NCI-H2196 (cell line): ENCODE measurements at regions not wholly inside any gene's neighbourhood (a gene's known extent, or its start where the extent isn't known, plus 50 kb on each side); places are given as distances from the start of the nearest gene placed in this dataset.
A peak's percentile ranks its signal among the peaks of the same experiment; 100 is the strongest.

Experiments used
- DNase-seq: peaks from one replicate; lab custom pipeline; 2025; ENCODE audit not compliant: unreplicated experiment; lab: John Stamatoyannopoulos, UW

- no peak for DNase-seq
Observed at GRCh38 chr7:81648716-81649115, 121.1 kb downstream of the HGF start.

DNA sequence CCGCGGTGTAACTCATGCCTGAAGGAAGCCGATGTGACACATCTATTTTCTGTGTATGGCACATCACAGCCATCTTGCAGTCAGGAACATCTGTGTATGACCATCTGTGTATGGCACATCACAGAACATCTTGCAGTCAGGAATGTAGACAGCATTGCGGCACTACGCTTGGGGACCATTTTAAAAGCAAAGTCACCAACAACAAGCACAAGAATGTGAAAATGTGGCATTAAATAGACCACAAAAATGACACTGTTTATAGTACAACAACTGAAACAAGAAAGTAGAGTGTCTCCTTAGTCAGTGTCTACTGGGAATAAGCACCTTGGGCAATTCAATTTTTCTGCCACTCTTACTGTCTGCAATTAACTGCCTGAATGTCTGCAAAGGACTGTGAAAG is 124.4 kb downstream of the HGF start:
- DNase-seq, result no peak

DNA sequence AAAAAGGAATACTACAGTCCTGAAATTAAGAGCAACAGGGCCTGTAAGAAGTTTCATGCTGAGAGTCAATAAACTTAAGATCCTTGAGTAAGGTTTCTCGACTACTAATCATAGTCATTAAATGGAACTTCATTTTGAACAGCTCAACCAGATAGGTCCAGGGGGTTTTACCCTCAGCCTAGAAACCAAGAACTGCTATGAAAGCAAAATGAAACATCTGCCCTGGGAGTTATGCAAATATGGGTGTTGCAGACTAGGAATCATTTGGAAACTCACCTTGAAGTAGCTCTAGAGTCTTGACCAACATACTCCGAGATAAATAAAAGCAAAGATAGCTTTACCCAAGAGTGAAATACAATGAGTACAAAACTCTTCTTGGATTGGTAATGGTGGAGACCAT is 128.0 kb downstream of the HGF start:
- DNase-seq, result no peak

DNA sequence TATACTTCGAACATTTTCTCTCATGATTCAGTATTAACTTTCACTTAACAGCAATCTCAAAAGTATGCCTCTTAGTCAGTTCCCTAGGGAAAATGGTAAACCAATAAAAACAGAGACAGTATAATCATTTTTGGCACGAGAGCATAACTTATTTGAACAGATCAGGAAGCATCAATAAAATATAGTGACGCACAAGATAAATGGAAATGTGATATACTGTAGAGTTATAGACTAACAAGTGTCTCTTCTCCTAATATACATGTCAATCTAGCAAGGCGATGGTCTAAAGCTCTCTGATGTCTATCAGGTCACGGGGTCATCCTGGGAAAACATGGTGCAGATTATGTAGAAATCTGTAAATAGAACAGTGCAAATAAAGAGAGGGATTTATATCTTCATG is 131.6 kb downstream of the HGF start:
- peak; percentile 8 for DNase-seq

DNA sequence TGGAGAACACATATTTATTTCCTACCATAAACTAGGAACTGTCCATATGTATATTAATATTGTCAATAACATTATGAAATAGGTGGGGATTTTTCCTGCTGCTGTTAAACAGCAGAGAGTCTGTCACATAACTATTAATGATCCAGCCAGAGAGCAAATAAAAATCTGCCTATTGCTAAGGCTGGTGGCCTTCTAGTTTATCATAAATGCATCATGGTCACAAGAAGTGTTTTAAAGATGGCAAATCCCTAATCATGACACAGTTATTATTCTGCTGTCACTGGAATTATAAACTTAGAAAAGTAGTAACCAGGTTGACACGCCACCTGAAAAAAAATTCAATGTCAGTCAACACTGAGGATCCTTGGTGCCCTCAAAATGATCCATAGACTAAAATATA is 132.3 kb downstream of the HGF start:
- DNase-seq, result no peak

DNA sequence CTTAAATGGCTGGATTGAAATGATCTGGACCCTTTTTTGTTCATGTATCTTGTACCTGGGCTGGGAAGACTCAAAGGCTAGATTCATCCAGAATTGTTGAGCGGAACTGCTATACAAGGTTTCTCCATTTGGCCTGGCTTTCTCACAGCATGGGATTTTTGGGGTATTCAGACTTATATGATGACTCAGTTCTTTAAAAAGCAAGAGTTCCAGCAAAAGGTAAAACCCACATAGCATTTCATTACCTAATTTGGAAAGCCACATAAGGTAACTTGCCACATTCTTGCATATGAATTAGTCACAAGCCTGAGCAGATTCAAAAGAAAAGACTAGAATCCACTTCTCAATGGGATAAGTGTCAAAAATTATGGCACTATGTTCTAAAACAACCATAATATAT is 137.4 kb downstream of the HGF start:
- DNase-seq, result no peak

DNA sequence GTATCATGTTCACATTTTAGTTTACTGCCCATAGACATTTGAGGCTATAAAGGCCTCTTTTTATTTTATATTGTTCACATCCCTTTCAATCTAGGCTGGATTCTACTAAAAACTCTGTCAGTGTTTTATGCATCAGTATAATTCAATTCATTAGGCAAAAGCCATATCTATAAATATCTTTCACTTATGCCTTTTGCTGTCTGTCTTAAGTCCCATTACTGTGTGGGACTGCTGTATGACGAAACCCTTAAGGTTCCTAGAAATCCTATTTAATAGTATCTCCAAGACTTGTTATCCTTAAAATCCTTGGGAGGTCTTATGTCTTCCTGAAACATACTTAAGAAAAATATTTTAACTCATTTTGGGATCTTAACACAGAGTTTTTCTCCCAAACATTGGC is 139.2 kb downstream of the HGF start:
- DNase-seq, result no peak

DNA sequence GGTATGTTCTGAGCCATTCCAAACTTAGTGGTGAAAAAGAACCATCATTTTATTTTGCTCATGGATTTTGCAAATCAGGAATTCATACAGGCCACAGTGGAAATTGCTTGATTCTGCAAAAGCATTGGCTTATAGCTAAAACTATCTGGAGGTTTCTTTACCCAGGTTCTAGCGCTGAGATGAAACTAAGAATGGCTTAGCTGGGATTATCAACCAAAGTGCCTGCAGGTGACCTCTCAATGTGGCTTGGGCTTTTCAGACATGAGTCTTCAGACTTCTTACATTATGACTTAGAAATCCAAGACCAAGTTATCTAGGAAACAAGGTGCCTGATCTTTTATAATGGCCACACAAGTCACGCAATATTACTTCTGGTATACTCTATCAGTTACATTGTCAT is 140.1 kb downstream of the HGF start:
- DNase-seq, result no peak

GRCh38 chr7:81628951-81629350 is 140.9 kb downstream of the HGF start:
- DNase-seq, result no peak

- no peak for DNase-seq
Observed at GRCh38 chr7:81627536-81628287, 142.1 kb downstream of the HGF start.

DNA sequence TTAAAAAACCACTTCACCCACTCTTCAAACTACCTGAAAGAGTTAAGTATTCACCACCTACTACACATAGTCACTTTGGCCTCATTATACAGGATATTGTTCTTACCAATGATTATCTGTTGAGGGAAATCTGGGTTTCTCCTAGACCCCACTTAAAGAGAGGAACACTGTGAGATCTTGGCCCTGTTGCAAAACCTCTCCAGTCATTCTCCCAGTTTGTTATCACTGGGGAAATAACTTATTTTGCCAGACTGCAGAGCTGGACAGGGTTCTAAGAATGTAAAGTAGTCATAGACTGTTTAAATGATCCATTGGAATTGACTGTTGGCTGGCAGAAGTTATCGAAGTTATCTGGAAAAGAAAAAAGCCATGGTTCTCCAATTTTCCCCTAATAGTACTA is 143.8 kb downstream of the HGF start:
- no peak for DNase-seq

GRCh38 chr7:81624650-81625631 is 144.9 kb downstream of the HGF start:
- DNase-seq, result no peak

GRCh38 chr7:81624021-81624592 is 145.7 kb downstream of the HGF start:
- DNase-seq, result no peak

DNA sequence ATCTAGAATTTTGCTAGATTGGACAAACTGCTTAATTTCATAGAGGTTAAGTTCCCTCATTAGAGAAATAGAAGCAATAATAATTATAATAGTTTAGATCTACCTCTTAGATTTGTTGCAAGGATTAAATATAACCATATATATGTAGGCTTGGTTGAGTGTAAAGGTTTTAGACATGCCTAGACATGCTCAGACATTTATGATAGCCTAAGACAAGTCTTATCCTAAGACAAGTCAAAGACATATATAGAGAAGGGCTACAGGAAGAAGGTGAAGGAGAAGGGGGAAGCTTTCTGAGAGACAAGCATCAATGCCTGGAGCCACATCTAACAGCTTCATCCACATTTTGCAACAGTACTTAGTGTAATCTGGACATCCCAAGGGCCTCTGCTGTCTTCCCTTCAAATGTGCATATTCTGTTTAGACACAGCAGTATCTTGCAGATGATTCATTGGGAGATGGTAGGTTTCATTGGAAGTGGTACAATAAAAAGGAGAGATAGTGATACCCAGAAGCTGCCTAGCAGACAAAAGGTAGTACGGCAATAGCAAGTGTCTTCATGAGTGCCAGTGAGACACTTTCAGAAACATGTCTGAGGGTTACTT is 146.5 kb downstream of the HGF start:
- no peak for DNase-seq

GRCh38 chr7:81621893-81622292 is 148.0 kb downstream of the HGF start:
- DNase-seq, result no peak

DNA sequence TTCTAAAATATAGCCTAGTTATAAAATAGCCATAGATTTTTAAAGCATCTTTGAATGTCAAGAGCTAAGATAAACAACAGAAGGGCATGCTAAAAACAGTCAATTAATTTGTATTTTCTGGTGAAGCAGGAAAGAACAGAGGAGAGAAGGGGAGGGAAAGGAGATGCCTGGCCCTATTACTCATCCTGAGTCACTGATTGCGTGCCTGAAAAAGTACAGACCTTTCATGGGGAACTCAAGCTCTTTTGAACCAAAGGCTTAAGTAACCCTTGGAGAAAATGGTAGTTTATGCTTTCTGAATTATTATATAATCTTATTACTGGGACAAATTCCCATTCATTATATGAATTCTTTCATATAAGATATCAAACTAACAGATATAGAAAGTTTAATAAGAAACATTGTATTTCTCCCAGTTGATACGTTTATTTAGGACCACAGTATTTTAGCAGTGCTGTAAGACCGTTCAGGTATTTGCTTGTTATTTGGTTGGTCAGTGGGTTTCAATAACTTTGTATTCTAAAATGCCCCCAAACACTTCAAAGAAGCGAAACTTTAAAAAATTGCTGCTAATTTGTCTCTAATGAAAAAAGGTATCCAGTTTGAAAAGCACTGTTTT is 151.3 kb downstream of the HGF start:
- no peak for DNase-seq

DNA sequence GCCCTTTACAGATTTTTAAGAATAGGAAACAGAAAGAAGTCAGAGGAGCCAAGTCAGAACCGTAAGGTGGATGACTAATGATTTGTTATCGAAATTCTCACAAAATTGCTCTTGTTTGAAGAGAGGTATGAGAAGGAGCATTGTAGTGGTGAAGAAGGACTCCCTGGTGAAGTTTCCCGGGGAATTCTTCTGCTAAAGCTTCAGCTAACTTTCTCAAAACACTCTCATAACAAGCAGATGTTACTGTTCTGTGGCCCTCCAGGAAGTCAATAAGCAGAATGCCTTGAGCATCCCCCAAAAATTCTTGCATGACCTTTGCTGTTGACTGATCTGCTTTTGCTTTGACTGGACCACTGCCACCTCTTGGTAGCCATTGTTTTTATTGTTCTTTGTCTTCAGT is 152.9 kb downstream of the HGF start:
- no peak for DNase-seq

GRCh38 chr7:81611805-81612204 is 158.0 kb downstream of the HGF start:
- DNase-seq, result no peak

GRCh38 chr7:81611040-81611439 is 158.8 kb downstream of the HGF start:
- no peak for DNase-seq

GRCh38 chr7:81608748-81609382 is 161.0 kb downstream of the HGF start:
- DNase-seq, result no peak

DNA sequence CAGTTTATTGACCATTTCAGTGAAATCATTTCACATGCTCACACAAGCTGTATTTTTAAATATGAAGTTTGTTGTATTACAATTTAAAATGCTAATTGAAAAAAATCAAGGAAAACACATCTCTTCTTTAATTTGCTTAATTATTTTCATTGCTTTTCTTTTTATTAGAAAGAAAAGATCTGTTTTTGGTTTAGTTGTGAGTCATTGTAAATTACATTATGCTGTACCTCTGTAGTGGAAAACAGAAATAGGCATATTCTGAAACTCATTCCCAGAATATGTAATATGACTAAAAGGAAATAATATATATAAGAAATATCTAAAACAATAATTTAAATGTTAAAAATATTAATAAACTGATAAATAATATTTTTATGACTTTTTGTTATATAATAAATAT is 161.9 kb downstream of the HGF start:
- no peak for DNase-seq
